CD14-positive monocyte (primary cell): ENCODE measurements at regions not wholly inside any gene's neighbourhood (a gene's known extent, or its start where the extent isn't known, plus 50 kb on each side); places are given as distances from the start of the nearest gene placed in this dataset.

Experiments used
- DNase-seq, 3 donors: peaks; one replicate each; pipeline ENCODE4 v3.0.0-alpha.2; 2011 to 2022
- H2AFZ ChIP-seq: 2 replicates; pipeline ENCODE4 v1.6.0; 2012; ENCODE audit warnings: mild to moderate bottlenecking, low read depth, low read length, inconsistent platforms; ENCODE audit not compliant: insufficient read depth, poor library complexity, severe bottlenecking
- H3K27ac ChIP-seq, 2 donors: 1 replicate in 1 of 2; 2 replicates in 1 of 2; pipeline ENCODE4 v1.5.1; 2012 to 2013; ENCODE audit warnings: low read length in 2 of 2, control low read depth in 1 of 2, inconsistent platforms in 1 of 2, low read depth in 1 of 2, mild to moderate bottlenecking in 1 of 2
- H3K27me3 ChIP-seq, 2 donors: one replicate each; pipeline versions ENCODE4 v1.6.0 to v1.6.1; 2011 to 2013; ENCODE audit warnings: low read length in 2 of 2; ENCODE audit not compliant: control insufficient read depth in 2 of 2, insufficient read depth in 2 of 2
- H3K36me3 ChIP-seq, 2 donors: replicated peaks in 1 of 2; 1 replicate in 1 of 2; 2 replicates in 1 of 2; pipeline versions ENCODE4 v1.5.1 to v1.6.1; 2012 to 2013; ENCODE audit warnings: low read length in 2 of 2, control low read depth in 1 of 2, inconsistent platforms in 1 of 2, mild to moderate bottlenecking in 1 of 2; ENCODE audit not compliant: insufficient read depth in 2 of 2, control insufficient read depth in 1 of 2
- H3K4me1 ChIP-seq, 2 donors: 1 replicate in 1 of 2; 2 replicates in 1 of 2; pipeline versions ENCODE4 v1.5.1 to v1.6.1; 2012 to 2013; ENCODE audit warnings: low read length in 2 of 2, control low read depth in 1 of 2, inconsistent platforms in 1 of 2, mild to moderate bottlenecking in 1 of 2, moderate library complexity in 1 of 2; ENCODE audit not compliant: insufficient read depth in 2 of 2, control insufficient read depth in 1 of 2
- H3K4me2 ChIP-seq: replicated peaks from 2 replicates; pipeline ENCODE3; 2012; ENCODE audit warnings: low read length, moderate library complexity, mild to moderate bottlenecking; ENCODE audit not compliant: poor library complexity, severe bottlenecking; ENCODE audit errors: extremely low read depth
- H3K4me3 ChIP-seq, 3 experiments: fragments of 200-600 bp in 1 of 3; sonication (generic) in 1 of 3; replicated peaks in 1 of 3; 1 replicate in 2 of 3; 2 replicates in 1 of 3; pipeline ENCODE4 v1.5.1; 2011 to 2013; ENCODE audit warnings: low read length in 3 of 3, mild to moderate bottlenecking in 3 of 3, control low read depth in 2 of 3, low read depth in 2 of 3, inconsistent platforms in 1 of 3, moderate library complexity in 1 of 3
- H3K79me2 ChIP-seq: 2 replicates; pipeline ENCODE4 v1.6.0; 2012; ENCODE audit warnings: mild to moderate bottlenecking, control low read depth, inconsistent platforms, low read length, moderate library complexity; ENCODE audit not compliant: insufficient read depth
- H3K9ac ChIP-seq: 2 replicates; pipeline ENCODE4 v1.6.0; 2017; ENCODE audit warnings: low read length, mild to moderate bottlenecking; ENCODE audit not compliant: insufficient read depth, poor library complexity, severe bottlenecking
- H3K9me3 ChIP-seq, 2 donors: replicated peaks in 1 of 2; 1 replicate in 1 of 2; 2 replicates in 1 of 2; pipeline versions ENCODE4 v1.5.1 to v1.6.1; 2012 to 2013; ENCODE audit warnings: low read length in 2 of 2, control low read depth in 1 of 2; ENCODE audit not compliant: control insufficient read depth in 1 of 2, insufficient read depth in 1 of 2
- H4K20me1 ChIP-seq: 2 replicates; pipeline ENCODE4 v1.6.0; 2012; ENCODE audit warnings: mild to moderate bottlenecking, low read length, control low read depth, moderate library complexity; ENCODE audit not compliant: insufficient read depth
- H3K27ac Mint-ChIP-seq, 7 donors: one replicate each; pipeline ENCODE4 v1.8.0; 2020; ENCODE audit warnings: mild to moderate bottlenecking in 7 of 7, mixed read lengths in 7 of 7, moderate library complexity in 6 of 7, inconsistent platforms in 2 of 7
- H3K27me3 Mint-ChIP-seq, 3 donors: one replicate each; pipeline ENCODE4 v1.8.0; 2021 to 2022; ENCODE audit warnings: low read depth in 3 of 3, mild to moderate bottlenecking in 3 of 3, mixed read lengths in 3 of 3, moderate library complexity in 3 of 3, inconsistent platforms in 1 of 3
- H3K36me3 Mint-ChIP-seq, 2 donors: one replicate each; pipeline ENCODE4 v1.8.0; 2020; ENCODE audit warnings: mixed read lengths in 2 of 2, inconsistent platforms in 1 of 2, mild to moderate bottlenecking in 1 of 2
- H3K4me1 Mint-ChIP-seq: one replicate; pipeline ENCODE4 v1.8.0; 2020; ENCODE audit warnings: mild to moderate bottlenecking, mixed read lengths
- H3K4me3 Mint-ChIP-seq, 2 donors: one replicate each; pipeline ENCODE4 v1.8.0; 2020; ENCODE audit warnings: mild to moderate bottlenecking in 2 of 2, mixed read lengths in 2 of 2, moderate library complexity in 1 of 2
- H3K9me3 Mint-ChIP-seq, 7 donors: one replicate each; pipeline ENCODE4 v1.8.0; 2020 to 2022; ENCODE audit warnings: mixed read lengths in 7 of 7, mild to moderate bottlenecking in 6 of 7, moderate library complexity in 6 of 7, inconsistent platforms in 2 of 7
- WGBS: methylation state at CpG from one replicate; pipeline ENCODE4 v1.1.5; 2013; ENCODE audit warnings: missing lambda C conversion rate; ENCODE audit not compliant: insufficient coverage; 5-methylcytosine and 5-hydroxymethylcytosine counted together
- intact Hi-C, 2 donors: fragments of 100-400 bp; cut with micrococcal nuclease; formaldehyde crosslinking; loops; one replicate each; pipeline versions ENCODE4 v1.15.0 to v1.15.1; 2023
- TF ChIP-seq, protein P1 (sequence below): fragments of 200-600 bp; IDR thresholded peaks from one replicate; pipeline ENCODE4 v1.8.0; 2022; ENCODE audit warnings: antibody characterized with exemption, mild to moderate bottlenecking

DNA sequence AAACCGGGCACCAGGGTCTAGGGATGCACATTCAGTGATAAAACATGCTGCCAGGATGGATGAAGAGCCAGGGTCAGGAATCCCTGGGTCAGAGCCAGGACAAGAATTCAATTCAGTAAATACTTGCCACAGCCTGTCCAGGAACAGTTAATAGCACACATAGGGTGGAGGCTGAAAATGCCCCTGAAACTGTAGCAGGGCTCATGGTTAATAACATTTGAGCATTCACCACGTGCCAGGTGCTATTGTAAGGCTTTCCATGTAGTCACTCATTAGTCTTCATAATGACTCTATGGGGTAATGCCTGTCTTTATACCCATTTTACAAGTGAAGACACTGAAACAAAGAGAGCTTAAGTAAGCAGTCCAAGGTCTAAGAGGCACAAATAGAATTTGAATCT lies 296.3 kb downstream of the LRFN2 start:
- H3K36me3 ChIP-seq: no peaks in the 10 kb centered on the region
- 88% methylated on average over 1 of the region's 2 CpGs for WGBS
- Mint-ChIP-seq H3K27ac (no peak overlapping the region), H3K4me3 (no peak overlapping the region), H3K4me1 (no peaks in the 10 kb centered on the region), H3K36me3 (no peaks in the 10 kb centered on the region), H3K27me3 (peaks cover 8 to 18% (median 16%) of the 10 kb centered on the region in 3 donors), H3K9me3 (no peaks in the 10 kb centered on the region)
- intact Hi-C loops: no loop called here
- no peak overlapping the region for H2AFZ ChIP-seq
- H3K4me2 ChIP-seq: no peak overlapping the region
- peaks cover 0 to 4% of the 10 kb centered on the region in 2 donors for H3K27me3 ChIP-seq
- DNase-seq: no peak
- TF ChIP-seq, protein P1, sequence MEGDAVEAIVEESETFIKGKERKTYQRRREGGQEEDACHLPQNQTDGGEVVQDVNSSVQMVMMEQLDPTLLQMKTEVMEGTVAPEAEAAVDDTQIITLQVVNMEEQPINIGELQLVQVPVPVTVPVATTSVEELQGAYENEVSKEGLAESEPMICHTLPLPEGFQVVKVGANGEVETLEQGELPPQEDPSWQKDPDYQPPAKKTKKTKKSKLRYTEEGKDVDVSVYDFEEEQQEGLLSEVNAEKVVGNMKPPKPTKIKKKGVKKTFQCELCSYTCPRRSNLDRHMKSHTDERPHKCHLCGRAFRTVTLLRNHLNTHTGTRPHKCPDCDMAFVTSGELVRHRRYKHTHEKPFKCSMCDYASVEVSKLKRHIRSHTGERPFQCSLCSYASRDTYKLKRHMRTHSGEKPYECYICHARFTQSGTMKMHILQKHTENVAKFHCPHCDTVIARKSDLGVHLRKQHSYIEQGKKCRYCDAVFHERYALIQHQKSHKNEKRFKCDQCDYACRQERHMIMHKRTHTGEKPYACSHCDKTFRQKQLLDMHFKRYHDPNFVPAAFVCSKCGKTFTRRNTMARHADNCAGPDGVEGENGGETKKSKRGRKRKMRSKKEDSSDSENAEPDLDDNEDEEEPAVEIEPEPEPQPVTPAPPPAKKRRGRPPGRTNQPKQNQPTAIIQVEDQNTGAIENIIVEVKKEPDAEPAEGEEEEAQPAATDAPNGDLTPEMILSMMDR: no peak
- H3K79me2 ChIP-seq: no peaks in the 10 kb centered on the region
- H4K20me1 ChIP-seq: no peaks in the 10 kb centered on the region
- H3K9me3 ChIP-seq: no peaks in the 10 kb centered on the region
- H3K9ac ChIP-seq: no peak overlapping the region
- H3K27ac ChIP-seq: no peak overlapping the region
- H3K4me1 ChIP-seq: no peaks in the 10 kb centered on the region
- no peak overlapping the region for H3K4me3 ChIP-seq

DNA sequence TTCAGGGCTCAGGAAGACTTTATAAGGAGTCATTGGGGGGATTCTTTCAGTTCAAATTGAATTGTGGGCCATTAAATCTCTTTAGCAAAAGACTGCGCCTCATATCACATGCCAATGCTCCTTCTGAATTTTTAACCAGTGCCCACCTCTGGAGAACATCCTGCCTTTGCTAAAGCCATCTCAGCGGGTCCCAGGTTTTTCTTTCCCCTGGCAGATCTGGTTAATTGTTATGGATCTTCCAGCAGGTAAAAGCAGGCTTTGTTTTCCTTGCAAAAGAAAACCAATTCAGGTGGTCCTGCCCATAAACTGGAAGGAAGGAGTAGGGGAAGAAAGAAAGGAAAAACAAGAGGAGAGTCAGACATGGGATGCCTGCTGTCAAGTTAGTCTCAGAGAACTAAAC lies 298.2 kb downstream of the LRFN2 start:
- H3K4me1 ChIP-seq: no peaks in the 10 kb centered on the region
- no peak overlapping the region for H3K4me2 ChIP-seq
- TF ChIP-seq, protein P1: no peak
- H3K36me3 Mint-ChIP-seq: no peaks in the 10 kb centered on the region
- no peaks in the 10 kb centered on the region for H3K4me1 Mint-ChIP-seq
- H2AFZ ChIP-seq: no peak overlapping the region
- no peak overlapping the region for H3K4me3 Mint-ChIP-seq
- intact Hi-C loops: no loop called here
- no peak overlapping the region for H3K27ac Mint-ChIP-seq
- H3K79me2 ChIP-seq: no peaks in the 10 kb centered on the region
- no peaks in the 10 kb centered on the region for H4K20me1 ChIP-seq
- WGBS: 100% methylated on average over 1 of the region's 2 CpGs
- H3K9me3 Mint-ChIP-seq: peaks cover 0 to 2% (median 0%) of the 10 kb centered on the region in 7 donors
- H3K27me3 ChIP-seq: peaks cover 0 to 4% of the 10 kb centered on the region in 2 donors
- peaks cover 17 to 20% (median 20%) of the 10 kb centered on the region in 3 donors for H3K27me3 Mint-ChIP-seq
- DNase-seq: no peak
- no peaks in the 10 kb centered on the region for H3K36me3 ChIP-seq
- no peak overlapping the region for H3K27ac ChIP-seq
- no peak overlapping the region for H3K4me3 ChIP-seq
- no peaks in the 10 kb centered on the region for H3K9me3 ChIP-seq
- no peak overlapping the region for H3K9ac ChIP-seq
